ENCODE measurements at regions not wholly inside any gene's neighbourhood (a gene's known extent, or its start where the extent isn't known, plus 50 kb on each side); places are given as distances from the start of the nearest gene placed in this dataset.

DNA sequence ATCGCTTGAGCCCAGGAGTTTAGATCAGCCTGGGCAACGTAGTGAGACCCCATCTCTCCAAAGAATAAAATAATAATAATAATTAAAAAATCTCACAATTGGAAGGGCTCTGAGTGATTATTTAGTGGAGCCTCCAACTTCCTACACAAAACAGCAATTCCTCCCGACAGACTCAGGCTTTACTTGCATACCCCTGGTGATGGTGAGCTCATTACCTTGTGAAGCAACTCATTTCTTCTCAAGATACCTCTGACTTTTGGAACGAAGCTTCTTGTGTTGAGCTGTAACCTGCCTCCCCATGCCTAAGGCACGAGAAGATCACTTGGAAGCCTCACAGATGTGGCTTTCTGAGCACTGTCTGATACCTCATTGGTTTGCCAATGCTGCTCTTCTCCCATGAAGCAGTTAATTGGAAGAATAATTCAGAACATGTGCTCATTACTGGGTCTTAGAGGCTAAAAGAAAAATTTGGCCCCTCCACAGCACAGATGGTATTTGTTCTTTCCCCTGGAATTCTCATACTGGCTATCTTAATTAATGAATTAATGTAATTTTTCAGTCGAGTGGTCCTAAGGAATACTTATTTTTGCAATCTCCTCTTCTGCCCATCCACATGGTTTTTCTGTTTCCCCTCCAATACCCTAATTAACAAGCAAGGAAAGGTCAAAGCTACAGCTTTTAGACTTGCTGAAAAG lies 769.0 kb downstream of the TYW1 start:
- Histone ChIP-seq H3K27ac (no peak overlapping the region), H3K9ac (no peak overlapping the region), H3K4me2 (no peak overlapping the region), H3K36me3 (ENCODE audit: insufficient read depth) (no peaks in the 10 kb centered on the region), H3K4me3 (IDR thresholded peaks at IDR 0.05; ENCODE audit: insufficient read depth, low read depth, low read length) (no peak overlapping the region), H2AFZ (ENCODE audit: low read depth) (no peak overlapping the region), H3K79me2 (ENCODE audit: insufficient read depth, low read depth) (no peaks in the 10 kb centered on the region), H4K20me1 (ENCODE audit: insufficient read depth) (no peaks in the 10 kb centered on the region), H3K27me3 (ENCODE audit: insufficient read depth, low read depth) (no peaks in the 10 kb centered on the region), H3K4me1 (ENCODE audit: low read depth, poor library complexity, severe bottlenecking) (no peaks in the 10 kb centered on the region)
- TF ChIP-seq, protein P1, sequence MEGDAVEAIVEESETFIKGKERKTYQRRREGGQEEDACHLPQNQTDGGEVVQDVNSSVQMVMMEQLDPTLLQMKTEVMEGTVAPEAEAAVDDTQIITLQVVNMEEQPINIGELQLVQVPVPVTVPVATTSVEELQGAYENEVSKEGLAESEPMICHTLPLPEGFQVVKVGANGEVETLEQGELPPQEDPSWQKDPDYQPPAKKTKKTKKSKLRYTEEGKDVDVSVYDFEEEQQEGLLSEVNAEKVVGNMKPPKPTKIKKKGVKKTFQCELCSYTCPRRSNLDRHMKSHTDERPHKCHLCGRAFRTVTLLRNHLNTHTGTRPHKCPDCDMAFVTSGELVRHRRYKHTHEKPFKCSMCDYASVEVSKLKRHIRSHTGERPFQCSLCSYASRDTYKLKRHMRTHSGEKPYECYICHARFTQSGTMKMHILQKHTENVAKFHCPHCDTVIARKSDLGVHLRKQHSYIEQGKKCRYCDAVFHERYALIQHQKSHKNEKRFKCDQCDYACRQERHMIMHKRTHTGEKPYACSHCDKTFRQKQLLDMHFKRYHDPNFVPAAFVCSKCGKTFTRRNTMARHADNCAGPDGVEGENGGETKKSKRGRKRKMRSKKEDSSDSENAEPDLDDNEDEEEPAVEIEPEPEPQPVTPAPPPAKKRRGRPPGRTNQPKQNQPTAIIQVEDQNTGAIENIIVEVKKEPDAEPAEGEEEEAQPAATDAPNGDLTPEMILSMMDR (conservative IDR thresholded peaks at IDR 0.05; ENCODE audit: low read depth, low read length): no peak

DNA sequence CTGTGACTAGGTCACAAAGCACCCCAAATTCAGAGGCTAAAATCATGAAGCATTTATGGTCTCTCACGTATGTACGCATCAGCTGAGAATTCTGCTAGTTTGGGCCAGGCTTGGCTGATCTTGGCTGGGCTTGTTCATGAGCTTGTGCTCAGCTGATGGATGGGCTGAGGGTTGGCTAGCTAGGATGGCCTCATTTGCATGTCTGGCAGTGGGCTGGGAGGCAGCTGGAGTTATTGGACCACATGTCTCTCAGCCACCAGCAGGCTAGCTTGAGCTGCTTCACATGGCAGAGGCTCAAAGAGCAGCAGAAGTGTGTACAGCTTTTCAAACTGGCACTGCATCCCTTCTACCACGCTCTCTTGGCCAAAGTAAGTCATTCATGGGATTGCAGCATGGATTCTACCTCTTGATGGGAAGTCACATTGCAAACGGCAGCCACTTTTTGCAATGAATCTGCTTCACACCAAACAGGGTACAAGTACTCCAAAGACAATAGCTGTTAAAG lies 770.3 kb downstream of the TYW1 start:
- Histone ChIP-seq H3K27ac (no peak overlapping the region), H2AFZ (ENCODE audit: low read depth) (no peak overlapping the region), H3K4me3 (IDR thresholded peaks at IDR 0.05; ENCODE audit: insufficient read depth, low read depth, low read length) (no peak overlapping the region), H3K4me2 (no peak overlapping the region), H3K36me3 (ENCODE audit: insufficient read depth) (no peaks in the 10 kb centered on the region), H3K4me1 (ENCODE audit: low read depth, poor library complexity, severe bottlenecking) (no peaks in the 10 kb centered on the region), H4K20me1 (ENCODE audit: insufficient read depth) (no peaks in the 10 kb centered on the region), H3K9ac (no peak overlapping the region), H3K79me2 (ENCODE audit: insufficient read depth, low read depth) (no peaks in the 10 kb centered on the region), H3K27me3 (ENCODE audit: insufficient read depth, low read depth) (no peaks in the 10 kb centered on the region)
- TF ChIP-seq, protein P1 (conservative IDR thresholded peaks at IDR 0.05; ENCODE audit: low read depth, low read length): no peak

DNA sequence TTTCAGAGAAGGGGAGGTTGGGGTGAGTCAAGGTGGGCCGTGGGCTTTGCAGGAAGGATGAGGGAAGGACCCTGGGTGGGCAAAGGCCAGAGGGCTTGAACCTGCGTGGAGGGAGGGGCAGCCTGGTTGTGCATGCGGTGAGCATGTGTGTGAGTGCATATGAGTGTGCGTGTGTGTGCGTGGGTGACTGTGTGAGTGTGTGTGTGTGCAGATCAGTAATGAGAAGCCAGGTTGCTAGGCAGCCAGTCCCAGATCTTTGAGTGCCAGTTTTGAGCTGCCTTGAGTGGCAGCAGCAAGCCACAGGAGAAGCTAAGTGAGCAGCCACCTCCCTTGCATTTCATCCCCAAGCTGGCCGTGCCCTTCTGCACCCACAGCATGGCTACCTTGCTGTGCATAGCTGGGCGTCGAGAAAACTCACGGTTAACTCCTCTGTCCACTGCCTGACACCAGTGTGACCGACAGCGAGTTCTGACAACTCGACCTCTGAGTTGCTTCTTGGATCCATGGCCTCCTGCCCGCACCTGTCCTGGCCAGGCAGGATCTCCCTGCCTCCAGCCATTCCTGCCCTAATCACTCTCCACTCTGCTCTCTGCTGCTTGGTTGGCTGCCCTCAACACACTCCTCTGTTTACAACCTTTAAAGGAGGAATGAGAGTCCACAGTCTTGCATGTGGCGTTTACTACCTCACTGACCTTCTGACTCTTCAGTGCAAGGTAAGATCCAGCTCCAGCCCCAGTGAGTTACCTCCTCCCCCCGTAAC lies 775.4 kb downstream of the TYW1 start:
- H3K4me2 ChIP-seq: no peak overlapping the region
- H3K4me3 ChIP-seq (IDR thresholded peaks at IDR 0.05; ENCODE audit: insufficient read depth, low read depth, low read length): no peak overlapping the region
- no peaks in the 10 kb centered on the region for H3K4me1 ChIP-seq (ENCODE audit: low read depth, poor library complexity, severe bottlenecking)
- no peaks in the 10 kb centered on the region for H4K20me1 ChIP-seq (ENCODE audit: insufficient read depth)
- H3K27ac ChIP-seq: no peak overlapping the region
- H3K27me3 ChIP-seq (ENCODE audit: insufficient read depth, low read depth): no peaks in the 10 kb centered on the region
- H3K36me3 ChIP-seq (ENCODE audit: insufficient read depth): no peaks in the 10 kb centered on the region
- H2AFZ ChIP-seq (ENCODE audit: low read depth): no peak overlapping the region
- no peak overlapping the region for H3K9ac ChIP-seq
- TF ChIP-seq, protein P1 (conservative IDR thresholded peaks at IDR 0.05; ENCODE audit: low read depth, low read length): no peak
- H3K79me2 ChIP-seq (ENCODE audit: insufficient read depth, low read depth): no peaks in the 10 kb centered on the region

DNA sequence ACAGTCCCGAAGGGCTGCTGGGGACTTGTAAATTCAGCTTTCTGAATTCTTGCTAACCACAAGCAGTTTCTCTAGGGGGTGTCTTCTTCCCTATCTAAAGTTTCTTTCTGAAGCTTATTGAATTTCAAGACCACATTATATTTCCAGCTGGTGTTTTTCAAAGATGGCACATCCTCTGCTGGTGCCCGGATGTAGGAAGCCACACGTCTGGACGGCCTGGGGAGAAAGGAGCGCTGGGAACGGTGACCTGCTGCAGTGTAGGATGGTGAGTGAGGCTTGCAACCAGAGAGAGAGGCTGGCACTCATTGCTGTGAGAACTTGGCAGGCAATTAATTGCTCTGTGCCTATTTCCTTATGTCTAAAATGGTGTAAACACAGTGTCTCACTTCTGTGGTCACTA lies 776.4 kb downstream of the TYW1 start:
- H3K4me1 ChIP-seq (ENCODE audit: low read depth, poor library complexity, severe bottlenecking): no peaks in the 10 kb centered on the region
- H2AFZ ChIP-seq (ENCODE audit: low read depth): no peak overlapping the region
- no peak overlapping the region for H3K9ac ChIP-seq
- H3K4me3 ChIP-seq (IDR thresholded peaks at IDR 0.05; ENCODE audit: insufficient read depth, low read depth, low read length): no peak overlapping the region
- no peaks in the 10 kb centered on the region for H3K79me2 ChIP-seq (ENCODE audit: insufficient read depth, low read depth)
- TF ChIP-seq, protein P1 (conservative IDR thresholded peaks at IDR 0.05; ENCODE audit: low read depth, low read length): no peak
- H3K4me2 ChIP-seq: no peak overlapping the region
- H3K36me3 ChIP-seq (ENCODE audit: insufficient read depth): no peaks in the 10 kb centered on the region
- no peak overlapping the region for H3K27ac ChIP-seq
- no peaks in the 10 kb centered on the region for H3K27me3 ChIP-seq (ENCODE audit: insufficient read depth, low read depth)
- no peaks in the 10 kb centered on the region for H4K20me1 ChIP-seq (ENCODE audit: insufficient read depth)
